Subcutaneous abdominal adipose tissue (tissue), 5 donors: ENCODE measurements at regions not wholly inside any gene's neighbourhood (a gene's known extent, or its start where the extent isn't known, plus 50 kb on each side); places are given as distances from the start of the nearest gene placed in this dataset.

Experiments used
- H3K27ac ChIP-seq: one replicate; pipeline ENCODE4 v1.7.0; 2013; ENCODE audit warnings: low read depth, mild to moderate bottlenecking, inconsistent platforms, low read length, moderate library complexity
- H3K27me3 ChIP-seq, 5 donors: one replicate each; pipeline ENCODE4 v1.7.0; 2013; ENCODE audit warnings: low read length in 5 of 5, inconsistent platforms in 1 of 5; ENCODE audit not compliant: control insufficient read depth in 5 of 5, insufficient read depth in 4 of 5
- H3K36me3 ChIP-seq, 5 donors: one replicate each; pipeline ENCODE4 v1.7.0; 2013; ENCODE audit warnings: low read length in 5 of 5; ENCODE audit not compliant: control insufficient read depth in 5 of 5, insufficient read depth in 5 of 5
- H3K4me1 ChIP-seq, 5 donors: one replicate each; pipeline ENCODE4 v1.7.0; 2013; ENCODE audit warnings: low read length in 5 of 5, mild to moderate bottlenecking in 3 of 5, moderate library complexity in 1 of 5; ENCODE audit not compliant: control insufficient read depth in 5 of 5, insufficient read depth in 5 of 5
- H3K4me3 ChIP-seq, 5 donors: one replicate each; pipeline ENCODE4 v1.7.0; 2013; ENCODE audit warnings: low read length in 5 of 5, low read depth in 1 of 5
- H3K9ac ChIP-seq, 5 donors: one replicate each; pipeline ENCODE4 v1.7.0; 2013; ENCODE audit warnings: low read length in 5 of 5, mild to moderate bottlenecking in 4 of 5, moderate library complexity in 3 of 5
- H3K9me3 ChIP-seq, 5 donors: one replicate each; pipeline ENCODE4 v1.7.0; 2013; ENCODE audit warnings: low read length in 5 of 5; ENCODE audit not compliant: control insufficient read depth in 5 of 5
- donor health status: healthy.
- donor health status: healthy.
- donor health status: healthy.
- donor health status: healthy.
- donor health status: healthy.

DNA sequence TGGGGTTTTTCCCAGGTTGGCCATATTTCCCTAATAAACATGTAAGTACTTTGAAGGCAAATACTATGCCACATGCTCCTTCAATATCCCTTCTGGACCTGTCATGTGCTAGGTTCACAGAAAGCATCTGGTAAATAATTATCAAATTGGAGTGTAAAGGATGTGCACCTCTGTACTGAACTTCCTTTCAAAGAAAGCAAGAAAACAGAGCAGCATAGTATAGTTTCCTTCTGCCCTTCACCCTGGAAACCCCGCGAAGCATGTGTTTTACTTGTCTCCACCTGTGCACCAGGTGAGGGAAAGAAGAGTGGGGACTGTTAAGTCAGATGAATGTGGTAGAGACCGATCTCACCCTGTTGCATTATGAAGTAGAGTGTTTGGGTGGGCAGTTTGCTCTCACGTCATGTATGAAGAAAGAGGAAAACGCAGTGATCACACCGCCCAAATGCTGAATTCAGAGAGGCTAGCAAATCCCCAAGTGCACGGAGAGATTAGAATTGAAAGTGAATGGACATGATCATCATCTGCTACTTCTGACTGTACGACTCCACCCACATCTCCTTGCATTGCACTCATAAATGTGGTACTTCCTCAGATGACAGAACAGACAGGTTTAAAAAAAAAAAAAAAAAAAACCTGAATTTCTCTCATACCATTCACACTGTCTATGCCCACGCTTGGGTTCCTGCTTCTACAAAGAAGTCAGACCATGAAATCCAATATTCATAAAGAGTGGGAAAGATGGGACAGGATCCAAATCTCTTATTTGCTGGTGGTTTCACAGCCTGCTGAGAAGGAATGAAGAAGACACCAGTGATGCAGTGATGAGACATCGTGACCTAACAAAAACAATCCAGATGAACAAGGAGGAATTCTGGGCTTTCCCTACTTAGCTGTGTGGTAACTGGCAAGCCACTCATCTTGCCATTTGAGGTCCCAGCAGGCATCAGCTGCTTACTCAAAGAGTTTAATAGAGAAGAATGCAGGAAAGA, 448.6 kb downstream of the BCL11A start:
- Histone ChIP-seq H3K27me3 (peaks cover 0 to 3% (median 0%) of the 10 kb centered on the region in 5 donors), H3K4me1 (no peaks in the 10 kb centered on the region), H3K9me3 (no peaks in the 10 kb centered on the region), H3K27ac (no peak overlapping the region), H3K36me3 (no peaks in the 10 kb centered on the region), H3K4me3 (no peak overlapping the region), H3K9ac (no peak overlapping the region)

DNA sequence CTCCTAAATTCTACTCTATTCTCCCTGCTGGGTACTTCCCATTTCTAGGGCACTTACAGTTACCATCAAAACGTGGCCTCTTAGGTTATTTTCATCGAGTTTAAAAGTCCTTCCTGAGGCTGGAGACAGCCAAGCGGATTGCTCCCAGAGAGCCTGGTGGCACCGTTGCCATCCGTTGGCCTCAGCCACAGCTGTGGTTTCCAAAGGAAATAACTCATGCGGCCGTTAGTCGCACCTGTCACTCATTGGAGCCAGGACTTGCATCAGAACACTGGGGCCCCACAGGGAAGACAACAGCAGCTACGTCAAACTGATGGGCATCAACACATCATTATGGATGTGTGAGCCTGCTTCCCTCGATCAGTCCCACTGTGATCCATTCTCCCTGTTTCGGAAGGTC, 453.4 kb downstream of the BCL11A start:
- Histone ChIP-seq H3K4me3 (no peak overlapping the region), H3K27me3 (peaks cover 0 to 3% (median 0%) of the 10 kb centered on the region in 5 donors), H3K4me1 (no peaks in the 10 kb centered on the region), H3K9me3 (no peaks in the 10 kb centered on the region), H3K27ac (no peak overlapping the region), H3K36me3 (no peaks in the 10 kb centered on the region), H3K9ac (no peak overlapping the region)

DNA sequence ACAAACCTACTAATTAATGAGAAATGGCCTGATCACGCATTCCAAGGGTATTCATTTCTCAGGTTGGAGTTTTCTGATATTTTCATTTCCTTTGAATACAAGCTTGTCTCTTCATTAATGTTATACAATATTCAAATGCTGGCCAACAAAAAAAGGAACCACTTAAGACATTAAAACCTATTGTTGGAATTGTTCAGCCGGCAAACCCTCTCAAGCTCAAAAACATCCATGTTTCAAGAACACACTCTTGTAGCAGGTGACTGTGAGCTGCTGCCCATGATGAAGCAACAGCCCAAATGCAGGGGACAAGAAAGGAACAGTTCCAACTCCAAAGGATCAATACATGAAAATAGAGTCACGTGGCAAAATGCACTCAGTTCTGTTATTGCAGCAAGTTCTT, 454.5 kb downstream of the BCL11A start:
- no peak overlapping the region for H3K4me3 ChIP-seq

DNA sequence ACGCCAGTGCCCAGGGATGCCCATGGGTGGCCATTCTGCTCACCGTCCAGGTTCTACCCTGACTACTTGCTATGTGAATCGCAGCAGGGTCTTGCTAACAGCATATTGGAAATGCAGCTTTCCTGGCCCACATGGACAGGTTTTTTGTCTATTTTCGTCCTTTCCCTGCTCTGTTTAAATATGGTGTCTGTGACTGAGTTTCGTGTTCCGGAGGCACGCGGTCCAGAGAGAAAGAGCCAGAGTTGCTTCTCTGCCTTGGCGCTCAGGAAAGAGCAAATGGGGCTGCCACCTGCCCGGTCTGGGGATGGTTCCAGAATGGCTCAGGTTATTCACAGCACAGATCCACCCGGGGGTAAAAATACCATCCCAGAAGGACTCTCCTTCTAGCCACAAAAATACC, 456.2 kb downstream of the BCL11A start:
- Histone ChIP-seq H3K36me3 (no peaks in the 10 kb centered on the region), H3K27ac (no peak overlapping the region), H3K4me1 (no peaks in the 10 kb centered on the region), H3K27me3 (no peaks in the 10 kb centered on the region), H3K4me3 (no peak overlapping the region), H3K9me3 (no peaks in the 10 kb centered on the region), H3K9ac (no peak overlapping the region)

More for the DNA sequence above, 454.5 kb downstream of the BCL11A start:
- Histone ChIP-seq H3K27ac (no peak overlapping the region), H3K9ac (no peak overlapping the region), H3K36me3 (no peaks in the 10 kb centered on the region), H3K9me3 (no peaks in the 10 kb centered on the region), H3K4me1 (no peaks in the 10 kb centered on the region), H3K27me3 (peaks cover 0 to 3% (median 0%) of the 10 kb centered on the region in 5 donors)

DNA sequence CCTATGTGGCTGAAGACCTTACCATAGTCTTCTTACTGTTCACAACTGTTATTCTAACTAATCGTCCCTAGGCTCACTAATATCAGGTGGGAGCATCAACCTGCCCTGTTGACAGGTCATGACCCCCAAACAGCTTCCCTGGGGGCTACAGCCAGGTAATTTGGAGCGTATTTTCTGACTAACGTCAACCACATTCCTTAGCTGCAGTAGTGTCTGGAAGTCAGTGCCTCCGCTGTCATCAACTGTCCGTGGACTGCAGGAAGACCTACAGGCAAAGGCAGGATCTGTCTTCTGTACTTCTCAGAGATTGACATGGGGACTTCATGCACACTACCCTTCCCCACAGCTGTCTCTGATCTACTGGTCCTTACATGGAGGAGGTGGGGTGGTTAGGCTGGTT, 456.9 kb downstream of the BCL11A start:
- Histone ChIP-seq H3K9ac (no peak overlapping the region), H3K27ac (no peak overlapping the region), H3K36me3 (no peaks in the 10 kb centered on the region), H3K4me3 (no peak overlapping the region), H3K4me1 (no peaks in the 10 kb centered on the region), H3K9me3 (no peaks in the 10 kb centered on the region), H3K27me3 (no peaks in the 10 kb centered on the region)

DNA sequence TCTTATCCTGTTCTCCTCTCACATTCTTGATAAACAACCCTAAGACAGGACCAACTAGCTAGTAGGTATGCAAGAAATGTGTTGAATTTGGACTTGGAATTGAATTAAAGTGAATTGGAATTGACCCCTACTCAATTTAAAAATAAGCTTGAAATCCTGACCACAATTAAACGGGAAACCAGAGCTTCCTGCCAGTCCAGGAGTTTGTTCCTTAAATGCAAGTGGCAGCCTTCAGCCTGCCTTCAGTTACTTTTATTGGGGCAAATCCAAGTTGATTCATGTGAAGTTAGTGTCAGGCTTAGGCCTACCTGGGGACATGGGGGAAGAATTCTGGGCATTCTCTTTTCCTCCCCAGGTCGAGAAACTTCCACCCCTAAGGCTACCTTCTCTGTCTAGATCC, 457.6 kb downstream of the BCL11A start:
- no peaks in the 10 kb centered on the region for H3K9me3 ChIP-seq
- H3K36me3 ChIP-seq: no peaks in the 10 kb centered on the region
- H3K27me3 ChIP-seq: no peaks in the 10 kb centered on the region
- H3K9ac ChIP-seq: no peak overlapping the region
- no peak overlapping the region for H3K27ac ChIP-seq
- H3K4me3 ChIP-seq: no peak overlapping the region
- no peaks in the 10 kb centered on the region for H3K4me1 ChIP-seq

DNA sequence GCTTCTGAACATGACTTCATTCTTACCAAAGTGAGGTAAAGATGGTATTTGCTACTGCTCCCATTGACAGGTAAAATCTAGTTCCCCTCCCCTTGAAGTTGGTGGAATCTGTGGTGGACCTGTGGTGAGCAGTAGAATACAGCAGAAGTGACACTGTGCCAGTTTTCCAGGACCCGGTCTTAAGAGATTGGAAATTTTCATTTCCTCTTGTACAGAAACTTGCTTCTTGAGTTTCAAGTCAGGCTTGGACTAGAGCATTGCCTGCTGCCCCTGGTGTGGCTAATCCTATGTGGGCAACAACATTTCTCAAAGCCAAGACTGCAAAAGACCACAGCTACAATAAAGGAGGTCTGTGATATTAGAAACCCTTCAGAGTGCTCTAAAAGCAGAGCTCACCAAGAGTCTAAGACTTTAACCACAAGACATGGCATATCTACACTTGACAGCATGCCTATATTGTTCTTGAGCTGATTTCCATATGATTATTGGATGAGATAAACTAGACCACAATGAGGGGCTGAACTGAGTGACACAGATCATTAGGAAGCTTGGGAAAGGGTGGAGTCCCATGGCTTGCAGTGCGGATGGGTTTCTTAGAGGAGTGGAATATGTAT, 458.1 kb downstream of the BCL11A start:
- Histone ChIP-seq H3K9ac (no peak overlapping the region), H3K4me3 (no peak overlapping the region), H3K9me3 (no peaks in the 10 kb centered on the region), H3K4me1 (no peaks in the 10 kb centered on the region), H3K36me3 (no peaks in the 10 kb centered on the region), H3K27me3 (no peaks in the 10 kb centered on the region), H3K27ac (no peak overlapping the region)

DNA sequence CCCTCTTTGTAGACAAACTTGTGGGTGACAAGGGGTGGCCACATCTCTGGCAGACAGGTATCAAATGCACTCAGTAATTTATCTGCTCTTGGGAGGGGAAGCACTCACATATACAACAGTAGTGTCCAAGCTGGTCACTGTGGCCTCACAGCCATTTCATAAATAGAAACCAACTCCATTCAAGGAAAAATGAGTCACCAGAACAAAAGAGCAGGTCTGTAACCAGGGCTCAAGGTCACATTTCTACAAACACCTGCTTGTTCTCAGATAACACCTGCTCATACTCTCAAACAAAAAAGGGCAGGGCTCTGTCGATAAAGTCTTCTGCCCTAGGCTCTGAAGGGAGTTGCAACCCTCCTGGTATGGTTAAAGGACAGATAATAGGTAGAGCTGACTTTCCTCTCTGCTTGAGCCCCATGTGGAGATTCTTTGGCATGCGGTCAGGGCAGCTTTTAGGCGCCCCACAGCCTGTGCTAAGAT, 459.0 kb downstream of the BCL11A start:
- no peaks in the 10 kb centered on the region for H3K27me3 ChIP-seq
- H3K36me3 ChIP-seq: no peaks in the 10 kb centered on the region

DNA sequence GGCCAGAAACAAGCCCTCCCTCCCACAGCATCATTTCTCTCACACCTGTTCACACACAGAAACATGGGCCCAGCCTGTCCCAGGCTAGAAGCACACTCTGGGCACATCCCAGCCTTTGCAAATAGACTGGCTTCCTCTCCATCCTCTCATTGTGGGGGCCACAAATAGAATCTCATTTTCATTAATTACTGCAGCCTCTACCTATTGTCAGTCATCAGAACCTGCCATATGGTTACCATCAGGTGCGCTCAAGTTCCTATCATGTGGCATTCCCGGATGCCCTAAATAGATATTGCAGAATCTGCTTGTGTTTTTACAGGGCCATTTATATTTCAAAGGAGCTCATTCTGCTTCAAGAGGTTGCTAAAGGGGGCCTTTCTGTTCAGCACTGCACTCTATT, 460.7 kb downstream of the BCL11A start:
- H3K27me3 ChIP-seq: no peaks in the 10 kb centered on the region
- H3K9ac ChIP-seq: no peak overlapping the region
- H3K9me3 ChIP-seq: no peaks in the 10 kb centered on the region
- no peak overlapping the region for H3K4me3 ChIP-seq
- H3K36me3 ChIP-seq: no peaks in the 10 kb centered on the region
- no peaks in the 10 kb centered on the region for H3K4me1 ChIP-seq
- H3K27ac ChIP-seq: no peak overlapping the region

More for the DNA sequence above, 459.0 kb downstream of the BCL11A start:
- no peaks in the 10 kb centered on the region for H3K4me1 ChIP-seq
- H3K4me3 ChIP-seq: no peak overlapping the region
- H3K9me3 ChIP-seq: no peaks in the 10 kb centered on the region
- H3K9ac ChIP-seq: no peak overlapping the region
- H3K27ac ChIP-seq: no peak overlapping the region

DNA sequence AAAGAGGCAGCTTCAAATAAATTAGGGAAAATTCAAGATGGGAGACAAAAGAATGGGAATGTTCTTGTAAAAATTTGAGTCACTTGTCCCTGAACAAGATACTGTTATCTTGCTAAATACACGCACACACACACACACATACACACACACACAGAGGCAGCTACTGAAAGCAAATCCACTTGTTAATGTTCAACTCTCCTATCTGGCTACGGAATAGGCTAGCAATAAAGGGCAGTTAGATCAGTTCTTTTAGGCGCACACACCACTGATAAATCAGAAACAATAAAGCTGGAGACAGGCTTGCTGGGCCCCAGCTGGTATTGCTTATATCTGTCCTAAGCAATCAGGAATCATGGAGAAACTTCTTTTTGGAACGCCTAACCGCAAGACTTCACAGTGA, 461.6 kb downstream of the BCL11A start:
- no peak overlapping the region for H3K4me3 ChIP-seq
- H3K27me3 ChIP-seq: no peaks in the 10 kb centered on the region
- H3K4me1 ChIP-seq: no peaks in the 10 kb centered on the region
- no peak overlapping the region for H3K9ac ChIP-seq
- H3K9me3 ChIP-seq: no peaks in the 10 kb centered on the region
- H3K27ac ChIP-seq: no peak overlapping the region
- H3K36me3 ChIP-seq: no peaks in the 10 kb centered on the region
